ENCODE measurements at regions not wholly inside any gene's neighbourhood (a gene's known extent, or its start where the extent isn't known, plus 50 kb on each side); places are given as distances from the start of the nearest gene placed in this dataset.

GRCh38 chr13:21797736-21798135 lies 126.9 kb downstream of the FGF9 start (continued):
- no peak for TF ChIP-seq ASH1L (IDR thresholded peaks at IDR 0.05; ENCODE audit: borderline replicate concordance, low read depth, partially characterized antibody)
- TF ChIP-seq, protein P1, sequence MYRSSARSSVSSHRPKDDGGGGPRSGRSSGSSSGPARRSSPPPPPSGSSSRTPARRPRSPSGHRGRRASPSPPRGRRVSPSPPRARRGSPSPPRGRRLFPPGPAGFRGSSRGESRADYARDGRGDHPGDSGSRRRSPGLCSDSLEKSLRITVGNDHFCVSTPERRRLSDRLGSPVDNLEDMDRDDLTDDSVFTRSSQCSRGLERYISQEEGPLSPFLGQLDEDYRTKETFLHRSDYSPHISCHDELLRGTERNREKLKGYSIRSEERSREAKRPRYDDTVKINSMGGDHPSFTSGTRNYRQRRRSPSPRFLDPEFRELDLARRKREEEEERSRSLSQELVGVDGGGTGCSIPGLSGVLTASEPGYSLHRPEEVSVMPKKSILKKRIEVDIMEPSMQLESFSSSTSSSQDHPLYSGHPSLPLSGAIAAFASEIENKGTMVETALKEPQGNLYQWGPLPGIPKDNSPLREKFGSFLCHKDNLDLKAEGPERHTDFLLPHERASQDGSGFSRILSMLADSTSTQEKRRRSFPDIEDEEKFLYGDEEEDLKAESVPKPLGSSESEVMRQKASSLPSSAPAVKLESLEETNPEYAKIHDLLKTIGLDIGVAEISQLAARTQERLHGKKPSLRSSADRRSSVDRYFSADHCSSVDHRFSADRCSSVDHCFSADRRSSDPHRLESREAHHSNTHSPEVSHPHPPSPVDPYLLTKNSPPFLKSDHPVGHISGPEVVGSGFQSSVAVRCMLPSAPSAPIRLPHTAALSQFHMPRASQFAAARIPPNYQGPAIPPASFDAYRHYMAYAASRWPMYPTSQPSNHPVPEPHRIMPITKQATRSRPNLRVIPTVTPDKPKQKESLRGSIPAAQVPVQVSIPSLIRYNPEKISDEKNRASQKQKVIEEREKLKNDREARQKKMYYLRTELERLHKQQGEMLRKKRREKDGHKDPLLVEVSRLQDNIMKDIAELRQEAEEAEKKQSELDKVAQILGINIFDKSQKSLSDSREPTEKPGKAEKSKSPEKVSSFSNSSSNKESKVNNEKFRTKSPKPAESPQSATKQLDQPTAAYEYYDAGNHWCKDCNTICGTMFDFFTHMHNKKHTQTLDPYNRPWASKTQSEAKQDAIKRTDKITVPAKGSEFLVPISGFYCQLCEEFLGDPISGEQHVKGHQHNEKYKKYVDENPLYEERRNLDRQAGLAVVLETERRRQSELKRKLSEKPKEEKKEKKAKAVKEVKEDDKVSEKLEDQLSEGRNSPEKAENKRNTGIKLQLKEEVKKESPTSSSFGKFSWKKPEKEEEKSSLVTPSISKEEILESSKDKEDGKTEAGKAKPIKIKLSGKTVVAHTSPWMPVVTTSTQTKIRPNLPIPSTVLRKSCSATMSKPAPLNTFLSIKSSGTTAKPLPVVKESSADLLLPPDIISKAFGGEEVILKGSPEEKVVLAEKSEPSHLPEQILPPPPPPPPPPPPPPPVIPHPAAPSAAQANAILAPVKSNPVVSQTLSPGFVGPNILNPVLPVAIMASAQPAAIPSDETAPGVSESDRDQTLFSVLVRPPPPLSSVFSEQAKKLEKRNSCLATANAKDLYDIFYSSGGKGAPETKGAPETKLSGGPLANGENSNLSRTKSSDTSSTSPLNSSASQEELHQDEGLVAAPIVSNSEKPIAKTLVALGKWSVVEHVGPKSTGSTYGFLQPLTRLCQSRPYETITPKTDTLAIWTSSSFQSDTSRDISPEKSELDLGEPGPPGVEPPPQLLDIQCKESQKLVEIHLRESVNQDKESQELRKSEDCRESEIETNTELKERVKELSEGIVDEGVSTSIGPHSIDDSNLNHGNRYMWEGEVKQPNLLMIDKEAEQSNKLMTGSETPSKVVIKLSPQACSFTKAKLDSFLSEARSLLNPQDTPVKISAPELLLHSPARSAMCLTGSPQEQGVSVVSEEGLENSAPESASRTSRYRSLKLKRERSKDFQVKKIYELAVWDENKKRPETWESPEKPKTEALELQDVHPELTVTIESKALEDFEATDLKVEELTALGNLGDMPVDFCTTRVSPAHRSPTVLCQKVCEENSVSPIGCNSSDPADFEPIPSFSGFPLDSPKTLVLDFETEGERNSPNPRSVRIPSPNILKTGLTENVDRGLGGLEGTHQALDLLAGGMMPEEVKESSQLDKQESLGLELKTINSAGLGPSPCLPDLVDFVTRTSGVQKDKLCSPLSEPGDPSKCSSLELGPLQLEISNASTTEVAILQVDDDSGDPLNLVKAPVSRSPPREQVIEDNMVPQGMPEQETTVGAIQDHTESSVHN (IDR thresholded peaks at IDR 0.05; ENCODE audit: borderline replicate concordance in 1 of 2, low read depth in 1 of 2), result no peak

- Histone ChIP-seq H3K9ac (ENCODE audit: insufficient read depth in 1 of 2, low read depth in 2 of 2, low read length in 2 of 2) (no peak overlapping the region), H3K36me3 (ENCODE audit: control insufficient read depth, insufficient read depth, low read length) (no peaks in the 10 kb centered on the region), H4K20me1 (replicated peaks; ENCODE audit: control insufficient read depth, insufficient read depth, low read length) (no peaks in the 10 kb centered on the region), H3K27me3 (ENCODE audit: control insufficient read depth in 2 of 2, insufficient read depth in 2 of 2, low read length in 2 of 2) (peaks cover 0 to 4% of the 10 kb centered on the region in 2 experiments; a peak in 1 of 5 replicates), H3K4me3 (no peak overlapping the region), H3K27ac (ENCODE audit: extremely low read depth, low read depth, low read length) (no peak overlapping the region), H3K79me2 (ENCODE audit: control insufficient read depth, insufficient read depth, low read length) (no peaks in the 10 kb centered on the region), H3K9me3 (replicated peaks; ENCODE audit: control insufficient read depth, insufficient read depth, low read depth, low read length) (no peaks in the 10 kb centered on the region), H3K9me1 (ENCODE audit: control insufficient read depth, insufficient read depth, low read length) (no peaks in the 10 kb centered on the region), H2AFZ (ENCODE audit: low read depth, low read length) (no peak overlapping the region), H3K4me1 (replicated peaks in 1 of 2; ENCODE audit: control insufficient read depth in 2 of 2, insufficient read depth in 2 of 2, low read length in 2 of 2) (no peaks in the 10 kb centered on the region), H3K4me2 (ENCODE audit: insufficient read depth, low read length) (no peak overlapping the region)
- BruUV-seq (replicated peaks), result no TSS peak
- in situ Hi-C loops (cut with MboI), result no loop called here
- FAIRE-seq (no peak), DNase-seq (ENCODE audit: extremely low read depth in 1 of 4, low spot score in 3 of 4) (no peak), ATAC-seq (no peak)
- WGBS (ENCODE audit: insufficient coverage, low coverage, missing lambda C conversion rate), result 0% methylated on average over 3 of the region's 3 CpGs
- intact Hi-C loops (cut with micrococcal nuclease), result no loop called here
- ChIA-PET CTCF (ENCODE audit: low intra/inter-chr PET ratio) (no interaction called here), POLR2A (interaction anchor here (0.6 kb wide), 1 partner anchor 44 kb away, joined by 5 read pairs; no protein-coding TSS in a partner anchor)
- no peak for TF ChIP-seq FOXK1 (CRISPR knock-in tag; IDR thresholded peaks at IDR 0.05; ENCODE audit: borderline replicate concordance)
- TF ChIP-seq, protein P2, sequence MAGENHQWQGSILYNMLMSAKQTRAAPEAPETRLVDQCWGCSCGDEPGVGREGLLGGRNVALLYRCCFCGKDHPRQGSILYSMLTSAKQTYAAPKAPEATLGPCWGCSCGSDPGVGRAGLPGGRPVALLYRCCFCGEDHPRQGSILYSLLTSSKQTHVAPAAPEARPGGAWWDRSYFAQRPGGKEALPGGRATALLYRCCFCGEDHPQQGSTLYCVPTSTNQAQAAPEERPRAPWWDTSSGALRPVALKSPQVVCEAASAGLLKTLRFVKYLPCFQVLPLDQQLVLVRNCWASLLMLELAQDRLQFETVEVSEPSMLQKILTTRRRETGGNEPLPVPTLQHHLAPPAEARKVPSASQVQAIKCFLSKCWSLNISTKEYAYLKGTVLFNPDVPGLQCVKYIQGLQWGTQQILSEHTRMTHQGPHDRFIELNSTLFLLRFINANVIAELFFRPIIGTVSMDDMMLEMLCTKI (IDR thresholded peaks at IDR 0.05; ENCODE audit: partially characterized antibody), result no peak
- no peak for TF ChIP-seq ADNP (tag; IDR thresholded peaks at IDR 0.05)
- TF ChIP-seq SMAD1 (IDR thresholded peaks at IDR 0.05; ENCODE audit: low read depth, low read length, partially characterized antibody), result no peak
- no peak for TF ChIP-seq ZFP30 (CRISPR knock-in tag; IDR thresholded peaks at IDR 0.05; ENCODE audit: borderline replicate concordance)
These were observed 127.3 kb downstream of the FGF9 start for GRCh38 chr13:21798181-21798580.
